OCI-LY7 (cell line): ENCODE measurements at regions not wholly inside any gene's neighbourhood (a gene's known extent, or its start where the extent isn't known, plus 50 kb on each side); places are given as distances from the start of the nearest gene placed in this dataset.
A peak's percentile ranks its signal among the peaks of the same experiment; 100 is the strongest.

ENCODE experiments used
- CTCF ChIP-seq: fragments of 200-600 bp; sonication (generic); conservative IDR thresholded peaks from 2 replicates; pipeline ENCODE4 v1.5.1; 2014; ENCODE audit warnings: mild to moderate bottlenecking, antibody characterized with exemption, low read length, moderate library complexity, mixed read lengths
- EZH2phosphoT487 ChIP-seq: fragments of 200-600 bp; sonication (generic); IDR thresholded peaks from 2 replicates; pipeline ENCODE4 v1.6.1; 2018; ENCODE audit warnings: low read depth, borderline replicate concordance, mild to moderate bottlenecking, mixed run types, antibody characterized with exemption, low read length, moderate library complexity, mixed read lengths

GRCh38 chr3:43926055-43926454, 235.3 kb downstream of the ABHD5 start:
- TF ChIP-seq CTCF (peak; percentile 65), EZH2phosphoT487 (no peak)
